HCT116 (cell line): ENCODE measurements at regions not wholly inside any gene's neighbourhood (a gene's known extent, or its start where the extent isn't known, plus 50 kb on each side); places are given as distances from the start of the nearest gene placed in this dataset.

Source experiments
- ATF3 ChIP-seq: IDR thresholded peaks from 2 replicates; pipeline ENCODE4 v1.6.1; 2012
- CTCF ChIP-seq, 3 experiments: fragments of 200-600 bp in 1 of 3; sonication (generic) in 1 of 3; IDR thresholded peaks in 2 of 3; conservative IDR thresholded peaks in 1 of 3; 2 replicates each; pipeline ENCODE4 v1.5.1; 2012 to 2017; ENCODE audit warnings: low read depth in 2 of 3, low read length in 2 of 3, antibody characterized with exemption in 1 of 3, borderline replicate concordance in 1 of 3, control low read depth in 1 of 3, mild to moderate bottlenecking in 1 of 3, mixed read lengths in 1 of 3, mixed run types in 1 of 3, moderate library complexity in 1 of 3; ENCODE audit not compliant: insufficient read depth in 1 of 3
- ELF1 ChIP-seq: IDR thresholded peaks from 2 replicates; pipeline ENCODE4 v1.6.1; 2012; ENCODE audit warnings: low read depth, borderline replicate concordance
- EZH2 ChIP-seq: fragments of 200-600 bp; sonication (generic); IDR thresholded peaks from 2 replicates; pipeline ENCODE4 v1.6.1; 2017; ENCODE audit warnings: antibody characterized with exemption, mixed run types
- EZH2phosphoT487 ChIP-seq: fragments of 200-600 bp; IDR thresholded peaks from 2 replicates; pipeline ENCODE4 v1.6.1; 2018; ENCODE audit warnings: antibody characterized with exemption, borderline replicate concordance
- POLR2A ChIP-seq: IDR thresholded peaks from 2 replicates; pipeline ENCODE4 v1.7.0; 2011; ENCODE audit warnings: borderline replicate concordance; ENCODE audit not compliant: insufficient read depth, insufficient read length; ENCODE audit errors: extremely low read depth
- POLR2AphosphoS5 ChIP-seq: IDR thresholded peaks from 2 replicates; pipeline ENCODE4 v1.6.1; 2011; ENCODE audit warnings: mild to moderate bottlenecking, low read depth, low read length, moderate library complexity
- SP1 ChIP-seq: IDR thresholded peaks from 2 replicates; pipeline ENCODE4 v1.6.1; 2012; ENCODE audit warnings: low read depth
- TCF7L2 ChIP-seq: IDR thresholded peaks from 2 replicates; pipeline ENCODE4 v1.7.0; 2011; ENCODE audit warnings: borderline replicate concordance, inconsistent platforms; ENCODE audit not compliant: insufficient read depth, insufficient read length; ENCODE audit errors: extremely low read depth
- ZBTB33 ChIP-seq: IDR thresholded peaks from 2 replicates; pipeline ENCODE4 v1.6.1; 2011; ENCODE audit warnings: mild to moderate bottlenecking, low read length, moderate library complexity; ENCODE audit not compliant: insufficient replicate concordance; ENCODE audit errors: extremely low read depth
- ZFX ChIP-seq: fragments of 450-650 bp; IDR thresholded peaks from 2 replicates; pipeline ENCODE4 v1.6.1; 2017

- TF ChIP-seq CTCF (IDR thresholded peaks at IDR 0.05 in 2 of 3, conservative IDR thresholded peaks at IDR 0.05 in 1 of 3; ENCODE audit: borderline replicate concordance in 1 of 3, insufficient read depth in 1 of 3, low read depth in 2 of 3, low read length in 2 of 3) (no peak), POLR2AphosphoS5 (no peak), EZH2 (no peak), ZFX (no peak), SP1 (no peak), POLR2A (no peak), ATF3 (no peak), ZBTB33 (no peak), TCF7L2 (no peak), ELF1 (no peak), EZH2phosphoT487 (no peak)
Measured at GRCh38 chr20:30286157-30286556, 971.3 kb upstream of the DEFB115 start.
